Natural killer cell treated with Interleukin-12 subunit alpha and Interleukin-12 subunit beta and Interleukin-15 and Interleukin-18, amount 100 ng/mL, for 72 hours (primary cell): ENCODE measurements at regions not wholly inside any gene's neighbourhood (a gene's known extent, or its start where the extent isn't known, plus 50 kb on each side); places are given as distances from the start of the nearest gene placed in this dataset.

Experiments used
- ATAC-seq, 2 donors: fragments of 150-1000 bp; cut with Tn5 transposase in 1 of 2; sonication (Bioruptor Pico), chemical (Tn5 transposase) in 1 of 2; 2 replicates each; pipeline ENCODE4 v1.10.0; 2021
- DNase-seq: peaks from one replicate; pipeline ENCODE4 v3.0.0; 2022; ENCODE audit warnings: low spot score
- H3K27ac Mint-ChIP-seq, 2 donors: 1 replicate in 1 of 2; 2 replicates in 1 of 2; pipeline ENCODE4 v1.8.0; 2022; ENCODE audit warnings: mixed read lengths in 2 of 2, mild to moderate bottlenecking in 1 of 2, moderate library complexity in 1 of 2
- H3K27me3 Mint-ChIP-seq, 2 donors: 1 replicate in 1 of 2; 2 replicates in 1 of 2; pipeline ENCODE4 v1.8.0; 2022; ENCODE audit warnings: mixed read lengths in 2 of 2
- H3K36me3 Mint-ChIP-seq: one replicate; pipeline ENCODE4 v1.8.0; 2022; ENCODE audit warnings: mixed read lengths
- H3K4me1 Mint-ChIP-seq, 2 donors: 1 replicate in 1 of 2; 2 replicates in 1 of 2; pipeline ENCODE4 v1.8.0; 2022; ENCODE audit warnings: low read depth in 2 of 2, mixed read lengths in 2 of 2, mild to moderate bottlenecking in 1 of 2
- H3K4me3 Mint-ChIP-seq: one replicate; pipeline ENCODE4 v1.8.0; 2022; ENCODE audit warnings: mixed read lengths
- H3K9me3 Mint-ChIP-seq: 2 replicates; pipeline ENCODE4 v1.8.0; 2022; ENCODE audit warnings: mixed read lengths

DNA sequence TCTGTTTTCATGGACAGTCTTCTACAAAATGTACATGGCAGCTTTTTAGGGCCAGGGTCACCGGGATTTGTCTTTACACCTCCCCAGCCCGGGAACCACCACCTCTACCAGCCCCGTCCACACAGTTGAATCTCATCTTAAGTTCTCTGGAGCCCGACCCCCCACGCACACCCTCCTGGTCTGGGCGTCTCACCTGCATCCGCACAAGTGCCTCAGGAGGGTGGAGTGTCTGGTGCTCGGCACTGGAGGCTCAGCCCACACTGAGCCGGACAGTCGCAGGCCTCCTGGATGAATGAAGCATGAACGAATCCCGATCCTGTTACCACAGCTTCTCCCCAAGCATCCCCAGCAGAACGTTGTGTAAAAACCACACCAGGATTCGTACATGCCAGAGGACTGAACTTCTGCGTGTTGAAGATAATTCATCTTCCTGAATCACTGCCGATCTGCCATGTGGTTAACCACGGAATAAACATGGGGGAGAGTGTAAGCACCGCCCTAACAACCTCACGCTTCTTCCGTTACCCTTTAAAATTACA is 162.0 kb downstream of the RTP5 start:
- DNase-seq (no peak), ATAC-seq (peak in 1 of 2 donors; percentile 84)
- Mint-ChIP-seq H3K4me3 (peak overlapping the region; percentile 55), H3K27me3 (peaks cover 33 to 86% of the 10 kb centered on the region in 2 donors), H3K9me3 (no peaks in the 10 kb centered on the region), H3K27ac (peak overlapping the region in 1 of 2 donors; percentile 18), H3K36me3 (no peaks in the 10 kb centered on the region), H3K4me1 (peaks cover 16 to 28% of the 10 kb centered on the region in 2 donors)

DNA sequence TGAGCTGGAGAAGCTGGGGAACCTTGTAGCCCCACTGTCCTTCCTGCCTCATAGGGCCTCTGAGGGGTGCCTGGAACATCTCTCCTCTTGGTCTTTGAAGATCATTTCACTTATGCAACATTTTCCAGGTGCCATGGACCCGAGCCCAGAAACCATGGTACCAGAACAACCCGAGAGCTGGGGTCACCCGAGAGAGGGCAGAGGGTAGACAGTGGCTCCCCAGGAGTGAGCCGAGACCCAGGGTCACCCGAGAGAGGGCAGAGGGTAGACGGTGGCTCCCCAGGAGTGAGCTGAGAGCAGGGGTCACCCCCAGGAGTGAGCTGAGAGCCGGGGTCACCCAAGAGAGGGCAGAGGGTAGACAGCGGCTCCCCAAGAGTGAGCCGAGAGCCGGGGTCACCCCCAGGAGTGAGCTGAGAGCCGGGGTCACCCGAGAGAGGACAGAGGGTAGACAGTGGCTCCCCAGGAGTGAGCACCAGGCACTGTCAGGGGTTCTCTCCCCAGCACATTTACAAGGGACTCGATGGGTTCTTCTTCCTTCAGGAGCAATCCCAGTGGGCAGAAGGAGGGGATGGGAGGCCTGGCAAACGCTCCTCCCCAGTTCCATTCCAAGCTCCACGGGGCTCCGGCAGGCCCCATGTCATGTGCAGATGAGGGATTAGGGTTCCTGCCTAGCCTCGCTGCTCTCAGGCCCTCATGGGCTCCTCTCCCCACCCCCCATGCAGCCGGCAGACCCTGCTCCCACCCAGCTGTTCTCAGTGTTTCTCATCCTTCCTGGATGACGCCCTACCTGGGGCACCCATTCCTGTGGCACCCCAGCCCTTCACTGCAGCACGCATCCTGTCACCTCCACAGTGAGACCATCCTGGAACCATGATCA is 163.5 kb downstream of the RTP5 start:
- Mint-ChIP-seq H3K4me3 (peak overlapping the region; percentile 10), H3K27ac (peak overlapping the region in 1 of 2 donors; percentile 32), H3K27me3 (peaks cover 29 to 84% of the 10 kb centered on the region in 2 donors), H3K4me1 (peaks cover 16 to 28% of the 10 kb centered on the region in 2 donors), H3K9me3 (no peaks in the 10 kb centered on the region), H3K36me3 (no peaks in the 10 kb centered on the region)
- no peak for DNase-seq
- no peak for ATAC-seq

DNA sequence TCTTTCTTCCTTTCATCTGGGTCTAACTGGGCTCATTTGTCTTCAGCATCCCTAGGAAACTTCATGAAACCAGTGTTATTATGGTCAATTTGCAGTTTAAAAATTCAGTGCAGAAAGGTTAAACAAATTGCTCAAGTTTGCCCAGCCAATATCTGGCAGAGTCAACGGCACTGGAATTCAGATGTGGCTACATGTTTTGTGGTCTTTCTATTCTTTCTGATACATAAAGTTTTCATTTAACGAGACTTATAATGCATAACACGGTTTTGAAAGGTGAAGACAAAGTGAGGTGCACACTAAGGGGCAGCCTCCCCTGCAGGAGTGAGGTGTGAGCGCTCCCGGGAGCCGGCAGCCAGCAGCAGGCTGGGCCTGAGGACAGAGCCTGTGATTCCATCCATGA is 164.6 kb downstream of the RTP5 start:
- peaks cover 28 to 81% of the 10 kb centered on the region in 2 donors for H3K27me3 Mint-ChIP-seq
- ATAC-seq = no peak
- H3K27ac Mint-ChIP-seq = peak overlapping the region in 1 of 2 donors; percentile 32
- H3K4me1 Mint-ChIP-seq = peaks cover 16 to 24% of the 10 kb centered on the region in 2 donors
- DNase-seq = no peak
- H3K4me3 Mint-ChIP-seq = no peak overlapping the region
- H3K9me3 Mint-ChIP-seq = no peaks in the 10 kb centered on the region
- no peaks in the 10 kb centered on the region for H3K36me3 Mint-ChIP-seq

DNA sequence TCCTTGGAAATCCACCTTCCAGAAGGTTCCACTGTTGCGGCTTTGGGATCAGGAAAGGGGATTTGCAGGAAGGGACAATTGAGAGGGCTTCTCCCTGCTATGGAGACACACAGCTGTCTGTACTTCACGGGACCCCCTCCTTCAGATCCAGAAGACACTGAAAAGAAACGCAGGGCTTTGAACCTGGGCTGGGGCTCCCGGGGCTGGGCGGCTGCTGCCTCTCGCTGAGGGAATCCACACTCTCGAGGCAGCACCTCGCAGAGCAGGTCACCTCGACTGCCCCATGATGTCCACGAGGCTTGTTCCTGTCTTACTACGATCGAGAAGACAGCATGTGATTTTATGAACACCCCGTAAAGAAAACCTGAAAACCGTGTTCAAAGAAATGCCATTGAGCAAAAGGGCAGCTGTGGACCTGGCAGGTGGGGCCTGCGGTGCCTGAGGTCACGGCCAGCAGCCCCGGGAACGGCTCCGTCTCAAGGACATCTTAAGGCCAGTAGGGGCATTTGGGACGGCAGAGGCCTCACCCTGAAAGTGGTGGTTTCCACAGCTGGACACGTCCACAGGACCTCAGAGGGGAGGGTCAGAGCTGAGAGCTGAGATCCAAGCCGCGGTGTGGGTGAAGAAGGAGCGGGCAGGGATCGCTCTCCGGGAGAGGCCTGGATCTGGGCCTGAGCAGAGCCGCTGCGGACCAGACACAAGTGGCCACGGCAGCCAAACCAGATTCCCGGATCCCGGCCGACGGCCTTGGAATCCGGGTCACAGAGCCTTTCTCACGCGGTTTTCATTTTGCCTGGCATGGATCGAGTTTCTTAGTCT is 165.7 kb downstream of the RTP5 start:
- peaks cover 25 to 70% of the 10 kb centered on the region in 2 donors for H3K27me3 Mint-ChIP-seq
- H3K36me3 Mint-ChIP-seq = no peaks in the 10 kb centered on the region
- ATAC-seq = no peak
- H3K4me3 Mint-ChIP-seq = no peak overlapping the region
- peaks cover 16 to 24% of the 10 kb centered on the region in 2 donors for H3K4me1 Mint-ChIP-seq
- no peaks in the 10 kb centered on the region for H3K9me3 Mint-ChIP-seq
- H3K27ac Mint-ChIP-seq = no peak overlapping the region
- DNase-seq = no peak

DNA sequence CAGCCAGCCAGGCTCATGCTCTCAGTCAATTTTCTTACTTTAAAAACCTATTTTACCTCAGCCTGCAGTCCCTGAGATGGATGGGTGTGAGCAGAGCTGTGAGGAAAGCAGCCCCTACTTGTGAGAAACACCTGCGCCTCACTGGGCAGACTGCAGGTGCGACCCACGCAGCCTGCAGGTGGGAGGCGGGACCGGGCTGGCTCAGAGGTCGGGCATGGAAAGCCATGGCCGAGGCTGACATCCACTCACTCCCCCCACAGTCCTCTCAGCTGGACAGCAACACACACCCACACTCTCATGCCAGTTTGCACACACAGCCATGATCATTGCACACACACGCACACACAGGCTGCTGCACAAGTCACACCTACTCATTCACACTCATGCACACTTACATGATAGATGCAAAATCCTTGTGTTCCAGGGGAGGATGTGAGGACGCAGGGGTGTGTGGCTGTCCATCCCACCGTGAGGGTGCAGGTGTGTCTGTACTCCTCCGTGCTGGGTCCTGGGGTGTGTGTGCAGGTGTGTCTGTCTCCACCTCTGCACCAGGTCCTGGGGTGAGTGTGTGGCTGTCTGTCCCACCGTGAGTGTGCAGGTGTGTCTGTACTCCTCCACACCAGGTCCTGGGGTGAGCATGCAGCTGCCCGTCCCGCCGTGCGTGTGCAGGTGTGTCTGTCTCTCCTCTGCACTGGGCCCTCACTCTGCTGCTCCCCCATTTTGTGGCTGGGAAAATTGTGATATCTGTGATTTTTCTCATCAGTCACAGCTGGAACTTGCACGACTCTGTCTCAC is 166.5 kb downstream of the RTP5 start:
- peaks cover 22 to 61% of the 10 kb centered on the region in 2 donors for H3K27me3 Mint-ChIP-seq
- peaks cover 14 to 22% of the 10 kb centered on the region in 2 donors for H3K4me1 Mint-ChIP-seq
- H3K4me3 Mint-ChIP-seq = no peak overlapping the region
- DNase-seq = no peak
- H3K27ac Mint-ChIP-seq = no peak overlapping the region
- no peak for ATAC-seq
- H3K36me3 Mint-ChIP-seq = no peaks in the 10 kb centered on the region
- no peaks in the 10 kb centered on the region for H3K9me3 Mint-ChIP-seq

DNA sequence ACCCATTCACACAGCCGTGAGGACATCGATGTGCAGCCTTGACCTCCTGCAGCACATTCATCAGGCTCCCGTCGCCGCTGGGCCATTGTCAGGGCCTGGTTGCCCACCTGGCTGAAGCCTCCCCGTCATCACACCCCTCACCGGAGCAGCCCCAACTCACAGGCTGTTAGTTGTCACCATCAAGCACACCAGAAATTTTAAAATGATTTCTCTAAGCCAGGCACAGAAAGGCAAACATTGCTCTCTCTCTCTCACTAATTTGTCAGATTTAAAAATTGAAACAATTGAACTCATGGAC is 167.1 kb downstream of the RTP5 start:
- DNase-seq (no peak), ATAC-seq (no peak)
- Mint-ChIP-seq H3K27ac (no peak overlapping the region), H3K4me3 (no peak overlapping the region), H3K4me1 (peaks cover 10 to 16% of the 10 kb centered on the region in 2 donors), H3K36me3 (no peaks in the 10 kb centered on the region), H3K9me3 (no peaks in the 10 kb centered on the region), H3K27me3 (peaks cover 21 to 56% of the 10 kb centered on the region in 2 donors)

DNA sequence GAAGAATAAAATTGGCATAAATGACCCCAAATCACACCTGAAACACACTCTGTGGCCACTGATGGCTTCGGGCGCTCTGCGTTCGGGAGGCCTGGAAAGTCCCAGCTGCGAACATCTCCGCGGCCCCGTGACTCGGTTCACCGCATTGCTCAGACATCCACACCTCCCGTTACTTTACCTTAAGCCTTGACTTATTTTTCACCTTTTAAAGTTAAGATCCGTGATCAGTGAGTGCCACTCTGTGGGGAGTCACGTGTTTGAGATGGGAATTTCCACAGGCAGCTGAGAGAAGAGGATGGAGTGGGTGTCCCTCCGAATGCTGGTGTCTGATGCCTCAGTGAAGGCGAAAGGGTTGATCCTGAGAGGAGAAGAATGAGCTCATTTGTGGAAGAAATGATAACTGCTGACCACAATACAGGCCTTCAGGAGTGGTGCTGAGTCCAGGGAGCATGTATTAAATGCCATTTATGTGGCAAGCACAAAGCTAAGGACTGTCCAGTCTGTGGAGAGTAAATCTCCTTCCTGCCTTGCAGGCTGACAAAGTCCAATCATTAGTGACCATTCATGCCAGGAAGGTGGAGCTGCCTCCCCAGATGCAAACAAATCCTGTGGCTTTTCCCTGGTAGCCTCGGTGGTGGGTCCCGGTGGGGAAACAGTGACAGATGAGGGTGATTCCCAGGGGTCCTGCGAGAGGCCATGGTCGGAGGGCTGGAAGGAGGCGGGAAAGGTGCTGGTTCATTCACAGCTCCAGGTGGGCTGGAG is 168.8 kb downstream of the RTP5 start:
- no peak for ATAC-seq
- no peaks in the 10 kb centered on the region for H3K36me3 Mint-ChIP-seq
- H3K27me3 Mint-ChIP-seq = peaks cover 24 to 51% of the 10 kb centered on the region in 2 donors

DNA sequence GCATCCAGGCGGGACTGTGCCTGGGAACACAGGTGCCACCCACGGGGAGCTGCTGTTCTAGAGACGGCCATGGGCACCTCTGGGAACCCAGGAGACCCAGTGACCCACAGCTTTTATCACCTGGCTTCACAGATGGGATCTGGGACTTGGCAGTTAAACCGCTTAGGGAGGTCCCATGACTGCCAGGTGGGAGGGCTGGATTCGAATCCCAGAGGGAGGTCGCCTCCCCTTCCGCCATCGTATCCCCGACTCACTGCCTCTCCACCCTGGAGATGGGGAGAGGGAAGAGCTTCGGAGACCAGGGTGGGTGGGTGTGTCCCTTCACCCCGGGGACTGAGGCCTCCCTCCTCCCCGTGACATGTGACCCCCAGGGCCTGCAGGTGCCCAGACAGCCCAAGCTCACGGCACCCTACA is 169.4 kb downstream of the RTP5 start:
- H3K4me3 Mint-ChIP-seq = no peak overlapping the region
- no peaks in the 10 kb centered on the region for H3K9me3 Mint-ChIP-seq
- DNase-seq (no peak), ATAC-seq (no peak)
- no peak overlapping the region for H3K27ac Mint-ChIP-seq
- peaks cover 0 to 3% of the 10 kb centered on the region in 2 donors for H3K4me1 Mint-ChIP-seq
- peaks cover 21 to 49% of the 10 kb centered on the region in 2 donors for H3K27me3 Mint-ChIP-seq
- no peaks in the 10 kb centered on the region for H3K36me3 Mint-ChIP-seq

More for the DNA sequence above, 168.8 kb downstream of the RTP5 start:
- DNase-seq = no peak
- no peaks in the 10 kb centered on the region for H3K9me3 Mint-ChIP-seq
- no peak overlapping the region for H3K4me3 Mint-ChIP-seq
- peaks cover 3 to 9% of the 10 kb centered on the region in 2 donors for H3K4me1 Mint-ChIP-seq
- H3K27ac Mint-ChIP-seq = no peak overlapping the region

DNA sequence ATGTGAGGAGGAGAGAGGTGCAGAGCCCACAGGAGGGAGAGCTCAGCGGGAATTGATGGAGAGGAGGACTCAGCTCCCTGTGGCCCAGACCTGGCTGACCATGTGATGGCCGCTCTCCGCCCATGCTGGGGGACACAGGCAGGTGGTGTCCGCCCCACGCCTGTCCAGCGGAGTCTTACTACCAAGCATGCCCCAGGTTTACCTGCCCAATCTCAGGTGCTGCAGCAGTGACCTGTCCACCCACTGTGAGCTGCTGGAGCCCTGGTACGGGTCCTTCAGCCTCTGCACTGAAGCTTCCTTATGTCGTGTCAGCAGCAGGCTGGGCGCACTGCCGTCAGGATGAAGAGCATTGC is 170.8 kb downstream of the RTP5 start:
- Mint-ChIP-seq H3K36me3 (no peaks in the 10 kb centered on the region), H3K4me3 (no peak overlapping the region), H3K27ac (no peak overlapping the region), H3K9me3 (no peaks in the 10 kb centered on the region), H3K27me3 (peaks cover 19 to 40% of the 10 kb centered on the region in 2 donors), H3K4me1 (no peaks in the 10 kb centered on the region)
- ATAC-seq = no peak
- DNase-seq = no peak

DNA sequence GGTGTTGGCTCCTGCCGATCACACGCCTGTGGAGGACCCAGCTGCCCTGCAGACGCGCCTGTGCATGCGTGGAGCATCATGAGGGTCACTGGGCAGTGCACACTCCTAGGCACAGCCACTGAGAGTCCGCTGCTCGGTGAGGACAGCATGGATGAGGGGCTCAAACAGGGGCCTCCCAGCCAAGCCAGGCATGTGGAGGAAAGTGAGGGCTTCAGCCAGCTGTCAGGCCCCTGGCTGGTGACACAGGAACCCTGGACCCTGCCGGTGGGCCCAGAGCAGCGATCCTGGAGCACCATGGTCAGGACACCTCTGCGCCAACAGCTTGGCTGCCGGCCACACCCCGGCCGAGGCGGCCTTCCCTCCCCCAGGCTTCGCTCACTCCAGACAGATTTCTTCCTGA is 171.2 kb downstream of the RTP5 start:
- Mint-ChIP-seq H3K27ac (no peak overlapping the region), H3K36me3 (no peaks in the 10 kb centered on the region), H3K4me1 (no peaks in the 10 kb centered on the region), H3K27me3 (peaks cover 17 to 36% of the 10 kb centered on the region in 2 donors), H3K9me3 (no peaks in the 10 kb centered on the region), H3K4me3 (no peak overlapping the region)
- no peak for DNase-seq
- ATAC-seq = peak in 1 of 2 donors; percentile 41

DNA sequence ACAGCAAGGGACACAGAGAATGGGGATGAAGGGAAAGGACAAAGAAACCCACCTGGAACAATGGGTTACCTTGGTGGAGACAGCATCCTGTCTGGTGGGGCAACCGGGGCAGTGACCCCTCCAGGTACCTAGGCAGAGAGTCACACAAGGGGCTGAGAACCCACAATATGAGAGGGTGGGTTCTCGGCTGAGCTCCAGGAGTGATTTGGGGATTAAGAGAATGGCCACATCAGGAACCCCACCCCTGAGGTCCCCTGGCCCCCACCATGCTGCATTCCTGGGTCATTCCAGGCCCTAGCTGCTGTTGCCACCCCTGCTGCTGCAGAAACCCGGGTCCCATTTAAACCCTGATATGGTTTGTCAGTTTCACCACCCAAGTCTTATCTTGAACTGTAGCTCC is 172.3 kb downstream of the RTP5 start:
- DNase-seq = no peak

DNA sequence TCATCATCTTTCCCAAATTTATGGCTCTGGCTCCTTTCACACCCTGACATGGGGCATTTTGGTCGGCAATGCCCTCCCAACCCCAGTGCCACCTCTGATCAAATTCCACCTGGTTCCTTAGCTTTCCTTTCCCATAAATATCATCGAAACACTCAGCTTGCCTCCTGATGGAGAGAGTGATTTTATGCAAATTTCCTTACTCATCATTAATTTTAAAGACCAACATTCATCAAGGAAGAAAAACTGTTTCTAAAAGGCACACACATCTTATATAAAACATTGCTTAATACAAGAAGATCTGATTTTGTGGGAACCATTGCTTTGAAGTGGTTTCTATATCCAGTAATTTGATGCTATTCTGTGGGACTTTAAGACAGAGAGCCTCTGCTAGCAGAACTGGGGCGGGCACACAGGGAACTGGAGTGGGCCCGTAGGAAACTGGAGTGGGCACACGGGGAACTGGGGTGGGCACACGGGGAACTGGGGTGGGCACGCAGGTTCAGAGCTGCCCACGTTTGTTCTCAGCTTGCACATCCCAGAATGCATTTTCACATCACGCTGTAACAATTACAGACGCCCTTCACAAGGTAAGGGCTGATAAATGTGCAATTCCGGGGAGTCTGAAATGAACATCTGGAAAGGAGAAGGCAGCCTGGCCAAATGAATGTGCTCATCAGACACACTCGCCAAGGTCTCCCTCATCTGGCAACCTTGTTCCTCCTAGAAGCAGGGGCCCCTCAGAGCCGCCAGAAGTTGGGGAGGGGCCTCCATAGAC is 174.2 kb downstream of the RTP5 start:
- no peak for ATAC-seq

More for the DNA sequence above, 172.3 kb downstream of the RTP5 start:
- no peaks in the 10 kb centered on the region for H3K9me3 Mint-ChIP-seq
- no peak overlapping the region for H3K4me3 Mint-ChIP-seq
- H3K27ac Mint-ChIP-seq = no peak overlapping the region
- peaks cover 17 to 36% of the 10 kb centered on the region in 2 donors for H3K27me3 Mint-ChIP-seq
- no peaks in the 10 kb centered on the region for H3K36me3 Mint-ChIP-seq
- ATAC-seq = no peak
- H3K4me1 Mint-ChIP-seq = no peaks in the 10 kb centered on the region

More for the DNA sequence above, 174.2 kb downstream of the RTP5 start:
- no peak overlapping the region for H3K4me3 Mint-ChIP-seq
- peaks cover 15 to 34% of the 10 kb centered on the region in 2 donors for H3K27me3 Mint-ChIP-seq
- no peak overlapping the region for H3K27ac Mint-ChIP-seq
- no peaks in the 10 kb centered on the region for H3K4me1 Mint-ChIP-seq
- no peaks in the 10 kb centered on the region for H3K9me3 Mint-ChIP-seq
- no peak for DNase-seq
- no peaks in the 10 kb centered on the region for H3K36me3 Mint-ChIP-seq
